A673 (cell line): ENCODE measurements at regions not wholly inside any gene's neighbourhood (a gene's known extent, or its start where the extent isn't known, plus 50 kb on each side); places are given as distances from the start of the nearest gene placed in this dataset.

ENCODE experiments used
- CTCF ChIP-seq: fragments of 300-800, 200-600 bp; sonication (generic); conservative IDR thresholded peaks from 2 replicates; pipeline ENCODE4 v1.5.1; 2017; ENCODE audit warnings: low read depth, mild to moderate bottlenecking, antibody characterized with exemption, low read length, moderate library complexity, mixed read lengths
- EZH2 ChIP-seq: fragments of 200-600 bp; sonication (generic); IDR thresholded peaks from 2 replicates; pipeline ENCODE4 v1.6.1; 2017; ENCODE audit warnings: borderline replicate concordance, low read depth, mild to moderate bottlenecking, mixed read lengths, antibody characterized with exemption, low read length; ENCODE audit not compliant: poor library complexity, severe bottlenecking

GRCh38 chr3:168813225-168813802, 717.6 kb upstream of the GOLIM4 start:
- TF ChIP-seq EZH2 (no peak), CTCF (no peak)
